H7 (cell line): ENCODE measurements at regions not wholly inside any gene's neighbourhood (a gene's known extent, or its start where the extent isn't known, plus 50 kb on each side); places are given as distances from the start of the nearest gene placed in this dataset.
"Not testable (repeated sequence)": the region's sequence is repeated elsewhere in the genome, so short reads cannot be mapped to it uniquely, and the experiment has no call there.

ENCODE experiments used
- DNase-seq: peaks from one replicate; pipeline ENCODE4 v3.0.0; 2012
- H3K27me3 ChIP-seq: 2 replicates; pipeline ENCODE4 v1.6.0; 2011; ENCODE audit warnings: mild to moderate bottlenecking, low read length; ENCODE audit not compliant: control insufficient read depth, insufficient read depth
- H3K36me3 ChIP-seq: replicated peaks from 2 replicates; pipeline ENCODE4 v1.5.1; 2011; ENCODE audit warnings: low read length; ENCODE audit not compliant: control insufficient read depth, insufficient read depth
- H3K4me3 ChIP-seq: 2 replicates; pipeline ENCODE4 v1.5.1; 2011; ENCODE audit warnings: low read depth, mild to moderate bottlenecking, control low read depth, low read length, moderate library complexity; ENCODE audit not compliant: insufficient read depth

DNA sequence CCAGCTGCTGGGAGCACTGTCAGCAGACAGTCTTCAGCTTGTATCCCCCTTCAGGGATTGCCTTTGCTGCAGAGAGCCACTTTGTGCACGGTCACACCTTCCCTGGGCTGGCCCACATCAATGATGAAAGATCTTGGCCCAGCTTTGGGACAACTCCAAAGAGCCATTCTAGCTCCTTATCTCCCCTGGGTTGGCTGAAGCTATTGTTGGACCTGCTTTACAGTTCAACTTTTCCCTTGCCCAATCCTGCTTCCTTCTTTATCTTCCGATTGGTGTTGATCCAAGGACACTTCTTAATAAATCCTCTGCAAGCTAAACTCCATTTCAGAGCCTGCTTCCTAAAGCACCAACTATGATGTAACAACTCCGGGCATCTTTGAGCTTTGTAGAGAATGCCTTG lies 466.4 kb downstream of the KLF12 start:
- DNase-seq, result no peak
- Histone ChIP-seq H3K27me3 (no peaks in the 10 kb centered on the region), H3K36me3 (no peaks in the 10 kb centered on the region), H3K4me3 (no peak overlapping the region)

DNA sequence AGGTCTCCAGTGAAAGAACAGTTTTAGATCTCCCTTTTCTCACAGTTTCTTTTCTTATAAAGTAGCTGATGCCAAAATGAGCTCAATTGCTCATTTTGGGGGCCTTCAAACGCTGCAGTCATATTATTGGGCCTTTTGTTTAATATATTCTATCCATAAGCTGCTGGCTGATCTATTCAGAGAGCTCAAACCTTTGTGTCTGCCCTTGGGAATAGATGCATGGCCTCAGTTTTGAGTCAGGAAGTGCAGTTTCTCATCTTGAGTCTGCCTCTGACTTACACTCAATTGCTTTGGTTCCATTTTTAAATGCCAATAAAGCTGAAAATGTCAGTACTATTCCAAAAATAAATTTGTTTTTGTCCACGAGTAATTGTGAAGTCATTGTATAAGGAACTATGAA lies 468.9 kb downstream of the KLF12 start:
- Histone ChIP-seq H3K27me3 (no peaks in the 10 kb centered on the region), H3K36me3 (no peaks in the 10 kb centered on the region), H3K4me3 (no peak overlapping the region)
- no peak for DNase-seq

DNA sequence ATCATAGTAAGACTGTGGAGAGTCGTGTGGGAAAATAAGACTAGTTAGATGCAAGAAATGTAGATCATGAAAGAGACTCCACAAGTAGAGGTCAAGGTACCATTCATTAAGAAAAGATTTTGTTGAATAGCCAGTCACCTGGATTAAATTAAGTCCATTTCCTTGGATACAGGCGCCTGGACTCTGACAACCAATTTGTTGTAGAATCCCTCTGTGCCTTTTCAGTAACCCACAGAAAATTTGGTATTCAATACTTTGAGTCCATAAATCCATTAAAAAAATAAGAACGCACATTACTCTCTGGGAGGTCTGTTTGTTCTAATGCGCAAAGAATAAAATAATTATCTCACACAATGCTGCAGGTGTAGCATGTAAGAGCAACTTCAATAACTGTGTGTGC lies 469.4 kb downstream of the KLF12 start:
- no peaks in the 10 kb centered on the region for H3K27me3 ChIP-seq
- H3K36me3 ChIP-seq, result no peaks in the 10 kb centered on the region
- no peak for DNase-seq
- H3K4me3 ChIP-seq, result no peak overlapping the region

GRCh38 chr13:73662833-73663232 lies 471.4 kb downstream of the KLF12 start:
- H3K27me3 ChIP-seq, result no peaks in the 10 kb centered on the region
- no peak for DNase-seq
- H3K4me3 ChIP-seq, result no peak overlapping the region
- H3K36me3 ChIP-seq, result no peaks in the 10 kb centered on the region

DNA sequence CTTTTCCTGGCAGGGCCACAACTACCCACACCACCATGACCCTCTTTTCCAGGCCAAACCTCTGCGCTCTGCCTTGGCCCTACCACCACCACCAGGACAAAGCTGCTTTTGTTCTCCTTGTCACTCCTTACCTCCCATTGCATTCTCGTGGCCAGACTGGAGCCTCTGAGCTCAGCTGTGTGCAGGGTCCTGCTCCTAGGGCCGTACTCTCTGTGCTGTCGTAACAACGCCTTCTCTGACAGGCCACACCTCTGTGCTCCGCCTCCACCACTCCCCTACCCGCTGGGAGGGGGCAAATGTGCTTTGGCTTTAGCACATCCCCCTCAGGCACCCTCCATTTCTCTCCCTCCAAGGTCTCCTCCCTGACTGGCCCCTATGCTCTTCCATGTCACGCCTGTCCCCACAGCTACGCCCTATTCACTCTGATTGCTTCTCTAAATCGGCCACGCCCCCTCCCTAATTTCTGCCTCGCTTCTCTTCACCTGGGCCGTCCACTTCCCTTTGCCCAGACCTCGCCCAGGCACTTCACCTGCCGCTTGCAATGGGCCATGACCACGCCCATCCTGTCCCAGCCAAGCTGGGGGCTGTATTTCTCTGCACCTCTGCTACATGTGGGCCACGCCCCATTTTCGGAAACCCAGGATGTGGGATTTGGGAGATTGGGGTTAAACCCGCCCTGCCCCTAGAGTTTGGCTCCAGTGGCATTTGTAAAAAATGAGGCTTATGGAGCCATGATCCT lies 472.3 kb downstream of the KLF12 start:
- Histone ChIP-seq H3K27me3 (no peaks in the 10 kb centered on the region), H3K36me3 (no peaks in the 10 kb centered on the region), H3K4me3 (no peak overlapping the region)
- DNase-seq, result peak; percentile 22

GRCh38 chr13:73661066-73661465 lies 473.1 kb downstream of the KLF12 start:
- no peak overlapping the region for H3K4me3 ChIP-seq
- H3K36me3 ChIP-seq, result no peaks in the 10 kb centered on the region
- H3K27me3 ChIP-seq, result no peaks in the 10 kb centered on the region
- no peak for DNase-seq

- no peak for DNase-seq
- Histone ChIP-seq H3K36me3 (no peaks in the 10 kb centered on the region), H3K27me3 (no peaks in the 10 kb centered on the region), H3K4me3 (no peak overlapping the region)
Measured at GRCh38 chr13:73658639-73659038, 475.6 kb downstream of the KLF12 start.

DNA sequence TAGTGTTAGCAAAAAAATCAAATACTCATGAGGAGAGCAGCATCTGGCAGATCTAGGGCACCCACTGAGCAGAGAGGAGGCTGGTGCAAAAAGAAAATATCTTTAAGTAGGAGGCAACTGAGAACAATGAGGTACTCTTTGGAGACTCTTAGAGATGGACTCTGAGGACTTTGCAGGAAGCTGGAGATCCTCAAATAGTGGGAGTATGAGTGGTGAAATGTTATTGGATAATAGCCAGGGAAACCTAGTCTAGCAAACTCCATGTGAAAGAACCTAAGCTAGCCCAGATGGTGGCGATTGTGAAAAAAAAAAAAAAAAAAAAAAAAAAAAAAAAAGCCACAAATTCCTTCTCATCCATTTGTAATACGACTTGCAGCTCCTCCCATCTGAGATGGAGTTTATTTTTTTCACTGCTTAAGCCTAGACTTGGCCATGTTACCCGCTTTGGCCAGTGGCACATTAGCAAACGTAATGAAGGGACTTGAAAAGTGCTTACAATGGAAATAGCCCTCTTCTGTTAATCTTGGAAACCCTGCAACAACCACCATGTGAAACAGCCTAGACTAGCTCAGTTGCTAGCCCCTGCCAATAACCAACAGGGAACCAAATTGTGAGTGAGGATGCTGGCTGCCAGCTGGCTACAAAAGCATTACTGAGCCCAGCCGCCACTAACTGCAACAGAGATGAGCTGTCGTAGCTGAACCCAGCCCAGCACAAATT lies 476.2 kb downstream of the KLF12 start:
- DNase-seq, result no peak
- H3K27me3 ChIP-seq, result no peaks in the 10 kb centered on the region
- H3K36me3 ChIP-seq, result no peaks in the 10 kb centered on the region
- H3K4me3 ChIP-seq, result no peak overlapping the region

DNA sequence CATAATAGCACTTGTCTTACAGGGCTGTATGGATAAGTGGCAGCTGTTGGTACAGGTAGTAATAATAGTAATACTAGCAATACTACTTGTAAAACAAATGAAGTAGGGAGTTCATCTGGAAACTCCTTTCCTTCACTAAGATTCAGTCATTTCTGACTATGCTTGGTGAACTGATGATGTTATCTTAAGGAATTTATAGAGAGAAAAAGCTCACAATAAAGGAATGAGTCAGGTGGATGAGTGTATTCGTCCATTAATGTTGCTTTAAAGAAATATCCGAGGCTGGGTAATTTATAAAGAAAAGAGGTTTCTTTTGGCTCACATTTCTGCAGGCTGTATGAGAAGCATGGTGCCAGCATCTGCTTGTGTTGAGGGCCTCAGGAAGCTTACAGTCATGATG lies 477.3 kb downstream of the KLF12 start:
- H3K4me3 ChIP-seq, result no peak overlapping the region
- no peaks in the 10 kb centered on the region for H3K36me3 ChIP-seq
- H3K27me3 ChIP-seq, result no peaks in the 10 kb centered on the region
- DNase-seq, result no peak

DNA sequence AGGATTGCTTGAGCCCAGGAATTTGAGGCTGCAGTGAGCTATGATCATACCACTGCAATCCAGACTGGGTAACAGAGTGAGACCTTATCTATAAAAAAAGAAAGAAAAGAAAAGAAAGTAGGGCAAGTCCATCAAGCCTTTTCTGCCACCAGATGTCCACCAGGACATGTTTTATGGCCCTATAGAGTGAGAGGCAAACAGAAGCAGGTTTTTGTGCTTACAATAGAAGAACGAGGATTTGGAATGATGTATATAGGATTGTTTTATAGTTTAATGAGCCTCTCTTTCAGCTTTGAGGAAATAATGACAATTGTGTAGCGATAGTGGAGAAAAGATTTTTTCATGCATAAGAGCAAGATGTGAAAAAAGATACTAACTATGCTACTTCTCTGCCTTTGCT lies 480.5 kb downstream of the KLF12 start:
- no peak for DNase-seq
- no peak overlapping the region for H3K4me3 ChIP-seq
- no peaks in the 10 kb centered on the region for H3K36me3 ChIP-seq
- no peaks in the 10 kb centered on the region for H3K27me3 ChIP-seq

DNA sequence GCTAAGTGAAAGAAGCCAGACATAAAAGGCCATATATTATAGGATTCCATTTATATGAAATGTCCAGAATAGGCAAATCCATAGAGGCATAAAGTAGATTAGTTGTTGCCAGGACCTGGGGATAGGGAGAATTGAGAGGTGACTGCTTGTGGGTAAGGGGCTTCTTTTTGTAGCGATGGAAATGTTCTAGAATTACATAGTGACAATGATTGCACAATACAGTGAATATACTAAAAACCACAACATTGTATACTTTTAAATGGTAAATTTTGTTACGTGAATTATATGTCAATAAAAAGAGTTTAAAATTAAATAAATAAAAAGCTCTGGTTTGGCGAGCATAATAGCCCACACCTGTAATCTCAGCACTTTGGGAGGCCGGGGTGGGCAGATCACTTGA lies 486.8 kb downstream of the KLF12 start:
- no peaks in the 10 kb centered on the region for H3K36me3 ChIP-seq
- H3K4me3 ChIP-seq, result no peak overlapping the region
- H3K27me3 ChIP-seq, result no peaks in the 10 kb centered on the region
- no peak for DNase-seq

DNA sequence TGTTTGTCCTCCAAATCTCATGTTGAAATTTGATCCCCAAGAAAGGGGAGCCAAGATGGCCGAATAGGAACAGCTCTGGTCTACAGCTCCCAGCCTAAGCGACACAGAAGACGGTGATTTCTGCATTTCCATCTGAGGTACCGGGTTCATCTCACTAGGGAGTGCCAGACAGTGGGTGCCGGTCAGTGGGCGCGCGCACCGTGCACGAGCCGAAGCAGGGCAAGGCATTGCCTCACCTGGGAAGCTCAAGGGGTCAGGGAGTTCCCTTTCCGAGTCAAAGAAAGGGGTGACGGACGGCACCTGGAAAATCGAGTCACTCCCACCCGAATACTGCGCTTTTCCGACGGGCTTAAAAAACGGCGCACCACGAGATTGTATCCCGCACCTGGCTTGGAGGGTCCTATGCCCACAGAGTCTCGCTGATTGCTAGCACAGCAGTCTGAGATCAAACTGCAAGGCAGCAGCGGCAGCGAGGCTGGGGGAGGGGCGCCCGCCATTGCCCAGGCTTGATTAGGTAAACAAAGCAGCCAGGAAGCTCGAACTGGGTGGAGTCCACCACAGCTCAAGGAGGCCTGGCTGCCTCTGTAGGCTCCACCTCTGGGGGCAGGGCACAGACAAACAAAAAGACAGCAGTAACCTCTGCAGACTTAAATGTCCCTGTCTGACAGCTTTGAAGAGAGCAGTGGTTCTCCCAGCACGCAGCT lies 493.6 kb downstream of the KLF12 start:
- not testable (repeated sequence) for DNase-seq

GRCh38 chr13:73635166-73635787 lies 498.9 kb downstream of the KLF12 start:
- Histone ChIP-seq H3K36me3 (no peaks in the 10 kb centered on the region), H3K4me3 (no peak overlapping the region), H3K27me3 (peaks cover 5% of the 10 kb centered on the region)
- DNase-seq, result no peak

More for the DNA sequence above, 493.6 kb downstream of the KLF12 start:
- H3K36me3 ChIP-seq, H3K4me3 ChIP-seq, H3K27me3 ChIP-seq: not testable (repeated sequence)

- H3K27me3 ChIP-seq, result peaks cover 5% of the 10 kb centered on the region
Measured at GRCh38 chr13:73633817-73634460, 500.3 kb downstream of the KLF12 start.

More at GRCh38 chr13:73633817-73634460, 500.3 kb downstream of the KLF12 start:
- H3K4me3 ChIP-seq, result no peak overlapping the region
- DNase-seq, result peak; percentile 30
- no peaks in the 10 kb centered on the region for H3K36me3 ChIP-seq
